COLO668 (cell line): ENCODE measurements at regions not wholly inside any gene's neighbourhood (a gene's known extent, or its start where the extent isn't known, plus 50 kb on each side); places are given as distances from the start of the nearest gene placed in this dataset.
"Not testable (repeated sequence)": the region's sequence is repeated elsewhere in the genome, so short reads cannot be mapped to it uniquely, and the experiment has no call there.

Source experiments
- DNase-seq: peaks from one replicate; lab custom pipeline; 2025; ENCODE audit not compliant: unreplicated experiment; lab: John Stamatoyannopoulos, UW

DNA sequence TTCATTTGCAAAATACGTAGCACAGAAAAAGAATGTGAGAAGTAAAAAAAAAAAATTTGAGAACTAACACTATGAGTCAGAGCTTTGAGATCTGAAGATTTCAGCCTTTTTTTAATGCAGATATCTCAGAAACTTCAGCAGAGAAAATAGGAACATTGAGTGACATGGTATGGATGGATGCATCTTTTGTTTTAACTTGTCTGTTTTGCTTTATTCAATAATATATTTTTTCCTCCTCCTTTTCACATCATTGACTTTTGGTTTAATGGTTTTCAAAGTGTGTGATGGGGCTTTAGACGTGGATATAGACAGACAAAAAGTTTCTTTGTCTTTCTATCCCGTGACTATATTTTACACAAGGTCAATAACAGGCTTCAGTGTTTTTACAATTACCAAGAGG lies 426.7 kb upstream of the FRG2C start:
- no peak for DNase-seq

- not testable (repeated sequence) for DNase-seq
Measured at GRCh38 chr3:75241226-75241962, 422.7 kb upstream of the FRG2C start.

GRCh38 chr3:75242012-75242735 lies 422.0 kb upstream of the FRG2C start:
- DNase-seq: no peak

DNA sequence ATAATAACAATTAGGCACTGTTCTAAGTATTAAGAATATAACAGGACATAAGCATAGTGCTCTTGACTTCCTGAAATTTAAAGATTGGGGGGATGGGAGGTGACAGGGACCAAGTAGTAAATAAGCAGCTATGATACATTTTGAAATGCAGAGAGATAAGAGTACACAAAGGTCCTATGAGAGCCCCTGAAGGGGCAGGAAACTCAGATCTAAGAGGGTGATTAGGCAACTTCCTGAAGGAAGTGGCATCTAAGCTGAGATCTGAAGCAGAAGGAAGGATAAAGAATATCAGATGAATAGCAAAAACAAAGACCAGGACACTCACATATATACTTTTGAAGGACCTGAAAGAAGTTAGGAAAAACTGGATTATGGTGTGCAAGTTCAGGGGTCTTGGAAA lies 415.2 kb upstream of the FRG2C start:
- no peak for DNase-seq

- DNase-seq: peak; percentile 40
Measured at GRCh38 chr3:75254685-75255084, 409.4 kb upstream of the FRG2C start.

DNA sequence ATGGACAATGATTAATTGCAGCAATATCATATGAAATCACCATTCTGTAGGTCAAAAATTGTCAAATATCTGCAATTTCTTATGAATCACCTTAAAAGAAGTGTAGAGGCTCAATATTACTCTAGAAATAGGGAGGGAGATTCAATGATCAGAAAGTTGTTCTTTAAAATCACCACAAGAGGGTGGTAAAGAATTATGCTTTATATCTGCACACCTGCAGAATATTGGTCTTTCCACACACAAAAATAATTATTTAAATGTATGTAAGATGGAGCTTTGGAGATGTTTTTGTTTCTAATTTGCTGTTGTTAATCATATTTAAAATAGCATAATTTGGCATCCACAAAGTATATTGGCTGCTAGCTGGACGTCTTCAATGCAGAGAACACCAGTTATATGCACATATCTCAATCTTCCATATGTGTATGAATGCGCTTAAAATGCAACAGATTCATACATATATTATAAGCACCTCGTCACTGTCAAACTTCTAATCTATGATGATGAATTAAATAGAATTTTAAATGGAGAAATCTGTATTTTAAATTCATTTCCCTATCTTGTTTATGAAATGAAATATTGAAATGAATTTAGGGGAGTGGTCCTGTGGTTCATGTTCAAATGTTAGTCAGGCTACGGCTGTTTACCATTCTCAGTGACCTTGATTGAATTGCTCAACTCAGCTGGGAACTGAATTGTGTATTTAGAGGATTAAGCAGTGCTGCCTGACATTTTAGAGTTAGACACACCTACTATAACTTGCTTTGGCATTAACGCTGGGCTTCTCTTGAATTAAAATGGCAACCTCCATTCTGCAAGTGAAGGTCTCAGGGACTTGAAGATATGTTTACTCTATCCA lies 405.1 kb upstream of the FRG2C start:
- not testable (repeated sequence) for DNase-seq

GRCh38 chr3:75260975-75261374 lies 403.2 kb upstream of the FRG2C start:
- not testable (repeated sequence) for DNase-seq

DNA sequence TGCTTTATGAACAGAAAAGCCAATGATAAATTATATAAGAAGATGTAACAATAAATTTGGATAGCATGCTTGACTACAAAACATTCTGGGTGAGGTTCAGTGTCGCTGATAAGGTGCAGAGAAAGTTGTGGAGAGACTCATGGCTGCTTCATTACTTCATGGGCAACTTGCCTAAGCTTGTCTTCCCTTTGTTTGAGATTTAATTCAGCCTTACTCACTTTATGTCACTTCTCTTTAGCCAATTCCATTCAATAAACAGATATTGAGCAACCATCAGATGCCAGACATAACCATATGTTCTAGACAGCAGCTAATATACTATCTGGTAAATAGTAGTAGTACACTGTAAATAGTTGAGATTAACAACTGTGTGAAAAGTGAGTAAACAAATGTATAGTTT lies 401.5 kb upstream of the FRG2C start:
- DNase-seq: no peak

DNA sequence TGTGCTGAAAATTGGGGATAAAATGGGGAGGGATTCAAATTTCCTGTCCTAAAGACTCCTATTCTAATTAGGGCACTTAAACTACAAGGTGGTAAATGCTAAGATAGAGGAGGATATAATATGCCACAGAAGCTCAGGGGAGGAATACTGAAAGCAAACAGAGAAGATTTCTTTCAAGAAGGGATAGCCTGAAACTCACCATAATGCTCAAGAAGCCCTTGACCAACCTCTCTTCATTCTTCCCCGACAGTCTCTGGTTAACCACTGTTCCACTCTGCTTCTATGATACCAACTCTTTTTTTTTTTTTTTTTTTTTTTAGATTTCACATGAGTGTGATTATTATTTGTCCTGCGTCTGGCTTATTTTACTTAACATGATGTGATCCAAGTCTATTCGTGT lies 398.2 kb upstream of the FRG2C start:
- DNase-seq: no peak

GRCh38 chr3:75268576-75268975 lies 395.6 kb upstream of the FRG2C start:
- not testable (repeated sequence) for DNase-seq

DNA sequence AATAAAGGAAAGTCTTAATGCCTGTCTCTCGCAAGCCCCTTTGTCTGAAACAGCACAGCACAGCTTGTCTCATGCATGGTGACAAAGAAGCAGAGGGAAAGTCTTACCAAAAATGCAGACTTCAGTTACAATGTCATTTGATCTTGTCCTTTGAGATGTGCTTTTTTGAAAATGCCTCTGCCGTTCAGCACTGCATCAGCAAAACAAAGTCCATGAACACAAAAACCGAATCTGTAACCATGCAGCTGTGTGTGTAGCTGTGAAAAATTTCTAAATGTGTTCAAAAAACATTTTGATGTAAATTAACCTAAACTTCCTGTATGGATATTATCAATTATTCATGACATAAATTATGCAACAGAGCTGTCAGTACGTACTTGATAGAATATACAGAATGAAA lies 391.9 kb upstream of the FRG2C start:
- DNase-seq: not testable (repeated sequence)

- no peak for DNase-seq
Measured at GRCh38 chr3:75272691-75273090, 391.4 kb upstream of the FRG2C start.

GRCh38 chr3:75285531-75286148 lies 378.5 kb upstream of the FRG2C start:
- DNase-seq: not testable (repeated sequence)

DNA sequence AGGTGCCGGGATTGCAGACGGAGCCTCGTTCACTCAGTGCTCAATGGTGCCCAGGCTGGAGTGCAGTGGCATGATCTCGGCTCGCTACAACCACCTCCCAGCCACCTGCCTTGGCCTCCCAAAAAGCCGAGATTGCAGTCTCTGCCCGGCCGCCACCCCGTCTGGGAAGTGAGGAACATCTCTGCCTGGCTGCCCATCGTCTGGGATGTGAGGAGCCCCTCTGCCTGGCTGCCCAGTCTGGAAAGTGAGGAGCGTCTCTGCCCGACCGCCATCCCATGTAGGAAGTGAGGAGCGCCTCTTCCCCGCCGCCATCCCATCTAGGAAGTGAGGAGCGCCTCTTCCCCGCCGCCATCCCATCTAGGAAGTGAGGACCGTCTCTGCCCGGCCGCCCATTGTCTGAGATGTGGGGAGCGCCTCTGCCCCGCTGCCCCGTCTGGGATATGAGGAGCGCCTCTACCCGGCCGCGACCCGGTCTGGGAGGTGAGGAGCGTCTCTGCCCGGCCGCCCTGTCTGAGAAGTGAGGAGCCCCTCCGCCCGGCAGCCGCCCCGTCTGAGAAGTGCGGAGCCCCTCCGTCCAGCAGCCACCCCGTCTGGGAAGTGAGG lies 375.1 kb upstream of the FRG2C start:
- DNase-seq: not testable (repeated sequence)

DNA sequence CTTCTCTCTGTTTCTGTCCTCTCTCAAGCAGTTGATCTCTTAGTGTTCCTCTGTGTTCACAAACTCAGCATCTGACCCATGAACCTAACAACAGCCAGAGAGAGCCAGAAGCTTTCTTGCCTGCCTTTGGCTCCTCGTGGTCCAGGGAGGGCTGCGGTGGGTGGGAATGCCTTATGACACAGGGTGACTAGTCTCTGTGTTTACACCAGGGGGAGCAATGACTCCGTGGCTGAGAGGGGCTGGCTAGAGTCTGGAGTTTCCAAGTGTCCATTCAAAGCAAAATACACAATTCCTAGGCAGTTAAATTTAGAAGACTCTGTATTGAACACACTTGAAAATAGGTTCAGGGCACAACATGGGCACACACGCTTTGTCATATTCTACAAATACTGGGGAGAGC lies 370.0 kb upstream of the FRG2C start:
- DNase-seq: peak; percentile 0

DNA sequence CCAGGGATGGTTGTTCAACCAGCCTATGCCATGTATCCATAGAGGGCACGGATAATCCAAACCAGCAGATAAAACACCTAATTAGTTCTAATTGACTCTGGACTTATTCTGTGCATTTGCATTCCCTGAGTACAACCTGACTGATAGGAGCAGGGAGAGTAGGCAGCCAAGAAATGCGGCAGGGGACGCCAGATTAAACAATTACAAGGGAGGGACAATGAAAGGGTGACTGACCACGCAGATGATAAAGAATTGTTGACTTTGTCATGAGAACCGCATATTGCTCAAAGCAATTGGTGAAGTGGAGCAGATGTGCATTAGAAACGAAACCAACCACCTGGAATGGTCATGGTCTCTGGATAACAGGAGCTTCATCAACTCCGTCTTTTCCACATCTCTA lies 369.1 kb upstream of the FRG2C start:
- peak; percentile 33 for DNase-seq

GRCh38 chr3:75296858-75297257 lies 367.3 kb upstream of the FRG2C start:
- DNase-seq: no peak

DNA sequence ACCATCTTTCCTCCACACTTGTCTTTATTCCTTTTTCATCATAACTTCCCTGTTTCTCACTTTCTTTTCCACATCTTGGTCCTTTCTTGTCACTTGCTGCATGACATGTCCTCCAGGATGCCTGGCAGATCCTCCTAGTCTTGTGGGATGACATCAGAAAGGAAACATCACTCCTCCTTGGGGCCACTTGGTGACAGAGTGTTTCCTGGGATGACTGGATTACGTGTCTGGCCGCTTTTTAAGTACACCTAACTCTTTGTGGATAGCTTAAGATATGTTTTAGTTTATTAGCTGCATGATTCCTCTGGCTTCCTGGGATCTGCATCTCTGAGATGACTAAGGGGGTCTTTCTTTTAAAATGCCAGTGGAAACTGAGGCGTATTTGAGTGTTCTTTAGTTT lies 363.5 kb upstream of the FRG2C start:
- DNase-seq: no peak

DNA sequence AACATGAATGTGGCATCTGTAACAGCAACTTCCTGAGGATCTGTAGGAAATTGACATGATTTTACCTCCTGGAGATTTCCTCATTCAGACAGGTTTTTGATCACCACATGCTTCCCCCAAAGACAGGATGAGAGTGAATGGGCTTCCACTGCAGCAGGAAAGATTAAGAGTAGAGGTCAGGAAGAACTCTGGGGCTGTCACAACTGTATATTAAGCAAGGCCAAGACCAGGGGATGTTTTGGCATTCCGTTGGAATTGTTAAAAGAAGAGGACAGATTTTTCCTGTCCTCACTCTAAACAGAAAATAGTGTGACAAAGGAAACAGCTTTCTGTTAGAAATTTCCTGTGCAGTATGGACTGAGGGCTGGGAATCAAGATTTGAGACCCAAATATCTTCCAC lies 363.1 kb upstream of the FRG2C start:
- DNase-seq: not testable (repeated sequence)

DNA sequence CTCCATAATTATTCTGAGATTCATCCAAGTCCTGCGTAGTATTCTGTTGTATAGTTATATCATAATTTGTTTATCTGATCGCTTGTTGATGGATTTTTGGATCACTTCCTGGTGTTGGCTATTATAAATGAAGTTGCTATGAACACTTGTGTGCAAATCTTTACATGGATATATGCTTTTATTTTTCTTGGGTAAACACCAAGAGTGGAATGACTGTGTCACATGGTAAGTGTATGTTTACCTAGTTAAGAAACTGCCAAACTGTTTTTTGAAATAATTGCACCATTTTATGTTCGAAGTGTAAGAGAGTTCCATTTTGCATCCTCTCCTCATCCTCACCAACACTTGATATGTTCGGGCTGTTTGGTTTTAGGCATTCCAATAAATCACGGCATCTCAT lies 360.4 kb upstream of the FRG2C start:
- no peak for DNase-seq

- no peak for DNase-seq
Measured at GRCh38 chr3:75305901-75306300, 358.2 kb upstream of the FRG2C start.
